Neural cell (in vitro differentiated cells): ENCODE measurements at regions not wholly inside any gene's neighbourhood (a gene's known extent, or its start where the extent isn't known, plus 50 kb on each side); places are given as distances from the start of the nearest gene placed in this dataset.

ENCODE experiments used
- H2AFZ ChIP-seq: fragments of 200-600, 300-800 bp; sonication (generic), shearing (Covaris generic); 2 replicates; pipeline ENCODE4 v1.6.0; 2014; ENCODE audit warnings: low read depth, mild to moderate bottlenecking, antibody characterized with exemption, low read length, moderate library complexity
- H3F3A ChIP-seq: fragments of 200-600 bp; shearing (Covaris generic); 2 replicates; pipeline ENCODE4 v1.6.1; 2016; ENCODE audit warnings: mild to moderate bottlenecking, moderate library complexity, mixed read lengths, antibody characterized with exemption, low read length; ENCODE audit not compliant: insufficient read depth, poor library complexity, severe bottlenecking
- H3K27ac ChIP-seq: fragments of 200-600, 300-800 bp; sonication (generic), shearing (Covaris generic); 2 replicates; pipeline ENCODE4 v1.5.1; 2014; ENCODE audit warnings: mild to moderate bottlenecking, low read length, moderate library complexity
- H3K27me3 ChIP-seq: fragments of 300-800, 200-600 bp; sonication (generic), shearing (Covaris generic); 2 replicates; pipeline ENCODE4 v1.6.0; 2014; ENCODE audit warnings: mild to moderate bottlenecking, low read depth, low read length, moderate library complexity; ENCODE audit not compliant: insufficient read depth
- H3K36me3 ChIP-seq: fragments of 300-800, 200-600 bp; sonication (generic), shearing (Covaris generic); 2 replicates; pipeline ENCODE4 v1.5.1; 2014; ENCODE audit warnings: mild to moderate bottlenecking, antibody characterized with exemption, low read length, moderate library complexity; ENCODE audit not compliant: insufficient read depth
- H3K4me2 ChIP-seq: fragments of 300-800, 200-600 bp; sonication (generic), shearing (Covaris generic); 2 replicates; pipeline ENCODE4 v1.6.0; 2014; ENCODE audit warnings: mild to moderate bottlenecking, low read length
- H3K4me3 ChIP-seq: fragments of 300-800, 200-600 bp; sonication (generic), shearing (Covaris generic); 2 replicates; pipeline ENCODE4 v1.5.1; 2014; ENCODE audit warnings: mild to moderate bottlenecking, low read length, moderate library complexity
- H3K79me2 ChIP-seq: fragments of 200-600 bp; shearing (Covaris generic); replicated peaks from 2 replicates; pipeline ENCODE4 v1.6.0; 2014; ENCODE audit warnings: mild to moderate bottlenecking, low read length, moderate library complexity; ENCODE audit not compliant: insufficient read depth
- H3K9ac ChIP-seq: fragments of 300-800, 200-600 bp; sonication (generic), shearing (Covaris generic); 2 replicates; pipeline ENCODE4 v1.6.1; 2016; ENCODE audit warnings: mild to moderate bottlenecking, low read length, mixed read lengths
- H3K9me2 ChIP-seq: fragments of 200-600 bp; shearing (Covaris generic); 2 replicates; pipeline ENCODE4 v1.6.1; 2016; ENCODE audit warnings: mild to moderate bottlenecking, low read length, mixed read lengths; ENCODE audit not compliant: insufficient read depth
- H3K9me3 ChIP-seq: fragments of 200-600, 300-800 bp; sonication (generic), shearing (Covaris generic); 2 replicates; pipeline ENCODE4 v1.6.1; 2016; ENCODE audit warnings: mild to moderate bottlenecking, mixed run types, low read length, moderate library complexity, mixed read lengths
- H4K20me1 ChIP-seq: fragments of 200-600 bp; shearing (Covaris generic); 2 replicates; pipeline ENCODE4 v1.6.1; 2016; ENCODE audit warnings: mild to moderate bottlenecking, mixed run types; ENCODE audit not compliant: insufficient read depth
- EP300 ChIP-seq: fragments of 450-650 bp; conservative IDR thresholded peaks from 2 replicates; pipeline ENCODE4 v1.6.1; 2014; ENCODE audit warnings: antibody characterized with exemption, mild to moderate bottlenecking, moderate library complexity; ENCODE audit not compliant: poor library complexity, severe bottlenecking
- EZH2 ChIP-seq: fragments of 200-600, 300-800 bp; shearing (Covaris generic), sonication (generic); IDR thresholded peaks from 2 replicates; pipeline ENCODE4 v1.6.1; 2014; ENCODE audit warnings: antibody characterized with exemption, low read length, borderline replicate concordance, mild to moderate bottlenecking; ENCODE audit not compliant: insufficient read depth, poor library complexity, severe bottlenecking
- MXI1 ChIP-seq: fragments of 450-650 bp; conservative IDR thresholded peaks from 2 replicates; pipeline ENCODE4 v1.6.1; 2014; ENCODE audit warnings: antibody characterized with exemption, mild to moderate bottlenecking; ENCODE audit not compliant: poor library complexity, severe bottlenecking
- POLR2AphosphoS5 ChIP-seq: IDR thresholded peaks from 2 replicates; pipeline ENCODE4 v1.6.1; 2012
- RAD21 ChIP-seq: fragments of 450-650 bp; conservative IDR thresholded peaks from 2 replicates; pipeline ENCODE4 v1.6.1; 2014; ENCODE audit warnings: antibody characterized with exemption, mild to moderate bottlenecking, moderate library complexity
- SMC3 ChIP-seq: fragments of 450-650 bp; conservative IDR thresholded peaks from 2 replicates; pipeline ENCODE4 v1.6.1; 2014; ENCODE audit warnings: antibody characterized with exemption, mild to moderate bottlenecking, moderate library complexity; ENCODE audit not compliant: poor library complexity
- TAF1 ChIP-seq: IDR thresholded peaks from 2 replicates; pipeline ENCODE4 v1.6.1; 2012; ENCODE audit warnings: low read depth
- TF ChIP-seq, protein P1 (sequence below): fragments of 450-650 bp; IDR thresholded peaks from 2 replicates; pipeline ENCODE4 v1.5.1; 2014; ENCODE audit warnings: antibody characterized with exemption, mild to moderate bottlenecking, moderate library complexity; ENCODE audit not compliant: poor library complexity, severe bottlenecking
- TF ChIP-seq, protein P2 (sequence below): IDR thresholded peaks from 2 replicates; pipeline ENCODE4 v1.6.1; 2012; ENCODE audit warnings: borderline replicate concordance

DNA sequence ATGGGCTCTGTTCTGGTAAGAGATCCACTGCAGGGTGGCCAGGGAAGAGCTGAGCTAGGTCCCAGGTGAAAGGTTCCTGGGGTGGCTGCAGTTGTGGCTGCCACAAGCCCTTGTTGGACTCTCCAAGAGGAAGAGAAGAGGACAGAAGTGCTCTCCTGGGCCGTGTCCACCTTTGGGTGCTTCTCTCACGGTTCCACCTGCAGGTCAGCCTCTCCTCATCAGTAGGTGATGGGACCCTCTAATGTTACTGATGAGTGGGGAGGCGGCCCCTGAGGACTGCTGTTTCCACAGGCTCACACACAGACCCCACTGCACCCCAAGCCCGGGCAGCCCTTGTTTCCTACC, 804.9 kb downstream of the BRD1 start:
- Histone ChIP-seq H3K79me2 (no peaks in the 10 kb centered on the region), H3K4me3 (no peak overlapping the region), H3K9ac (no peak overlapping the region), H4K20me1 (no peaks in the 10 kb centered on the region), H3K4me2 (no peak overlapping the region), H3F3A (no peaks in the 10 kb centered on the region), H2AFZ (no peak overlapping the region), H3K9me3 (no peaks in the 10 kb centered on the region), H3K9me2 (no peaks in the 10 kb centered on the region), H3K27ac (no peak overlapping the region), H3K36me3 (no peaks in the 10 kb centered on the region), H3K27me3 (no peaks in the 10 kb centered on the region)
- TF ChIP-seq POLR2AphosphoS5 (no peak), RAD21 (no peak), EZH2 (no peak), MXI1 (no peak), EP300 (no peak), SMC3 (no peak), TAF1 (no peak)
- TF ChIP-seq, protein P1, sequence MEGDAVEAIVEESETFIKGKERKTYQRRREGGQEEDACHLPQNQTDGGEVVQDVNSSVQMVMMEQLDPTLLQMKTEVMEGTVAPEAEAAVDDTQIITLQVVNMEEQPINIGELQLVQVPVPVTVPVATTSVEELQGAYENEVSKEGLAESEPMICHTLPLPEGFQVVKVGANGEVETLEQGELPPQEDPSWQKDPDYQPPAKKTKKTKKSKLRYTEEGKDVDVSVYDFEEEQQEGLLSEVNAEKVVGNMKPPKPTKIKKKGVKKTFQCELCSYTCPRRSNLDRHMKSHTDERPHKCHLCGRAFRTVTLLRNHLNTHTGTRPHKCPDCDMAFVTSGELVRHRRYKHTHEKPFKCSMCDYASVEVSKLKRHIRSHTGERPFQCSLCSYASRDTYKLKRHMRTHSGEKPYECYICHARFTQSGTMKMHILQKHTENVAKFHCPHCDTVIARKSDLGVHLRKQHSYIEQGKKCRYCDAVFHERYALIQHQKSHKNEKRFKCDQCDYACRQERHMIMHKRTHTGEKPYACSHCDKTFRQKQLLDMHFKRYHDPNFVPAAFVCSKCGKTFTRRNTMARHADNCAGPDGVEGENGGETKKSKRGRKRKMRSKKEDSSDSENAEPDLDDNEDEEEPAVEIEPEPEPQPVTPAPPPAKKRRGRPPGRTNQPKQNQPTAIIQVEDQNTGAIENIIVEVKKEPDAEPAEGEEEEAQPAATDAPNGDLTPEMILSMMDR = no peak
- TF ChIP-seq, protein P2, sequence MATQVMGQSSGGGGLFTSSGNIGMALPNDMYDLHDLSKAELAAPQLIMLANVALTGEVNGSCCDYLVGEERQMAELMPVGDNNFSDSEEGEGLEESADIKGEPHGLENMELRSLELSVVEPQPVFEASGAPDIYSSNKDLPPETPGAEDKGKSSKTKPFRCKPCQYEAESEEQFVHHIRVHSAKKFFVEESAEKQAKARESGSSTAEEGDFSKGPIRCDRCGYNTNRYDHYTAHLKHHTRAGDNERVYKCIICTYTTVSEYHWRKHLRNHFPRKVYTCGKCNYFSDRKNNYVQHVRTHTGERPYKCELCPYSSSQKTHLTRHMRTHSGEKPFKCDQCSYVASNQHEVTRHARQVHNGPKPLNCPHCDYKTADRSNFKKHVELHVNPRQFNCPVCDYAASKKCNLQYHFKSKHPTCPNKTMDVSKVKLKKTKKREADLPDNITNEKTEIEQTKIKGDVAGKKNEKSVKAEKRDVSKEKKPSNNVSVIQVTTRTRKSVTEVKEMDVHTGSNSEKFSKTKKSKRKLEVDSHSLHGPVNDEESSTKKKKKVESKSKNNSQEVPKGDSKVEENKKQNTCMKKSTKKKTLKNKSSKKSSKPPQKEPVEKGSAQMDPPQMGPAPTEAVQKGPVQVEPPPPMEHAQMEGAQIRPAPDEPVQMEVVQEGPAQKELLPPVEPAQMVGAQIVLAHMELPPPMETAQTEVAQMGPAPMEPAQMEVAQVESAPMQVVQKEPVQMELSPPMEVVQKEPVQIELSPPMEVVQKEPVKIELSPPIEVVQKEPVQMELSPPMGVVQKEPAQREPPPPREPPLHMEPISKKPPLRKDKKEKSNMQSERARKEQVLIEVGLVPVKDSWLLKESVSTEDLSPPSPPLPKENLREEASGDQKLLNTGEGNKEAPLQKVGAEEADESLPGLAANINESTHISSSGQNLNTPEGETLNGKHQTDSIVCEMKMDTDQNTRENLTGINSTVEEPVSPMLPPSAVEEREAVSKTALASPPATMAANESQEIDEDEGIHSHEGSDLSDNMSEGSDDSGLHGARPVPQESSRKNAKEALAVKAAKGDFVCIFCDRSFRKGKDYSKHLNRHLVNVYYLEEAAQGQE = no peak

DNA sequence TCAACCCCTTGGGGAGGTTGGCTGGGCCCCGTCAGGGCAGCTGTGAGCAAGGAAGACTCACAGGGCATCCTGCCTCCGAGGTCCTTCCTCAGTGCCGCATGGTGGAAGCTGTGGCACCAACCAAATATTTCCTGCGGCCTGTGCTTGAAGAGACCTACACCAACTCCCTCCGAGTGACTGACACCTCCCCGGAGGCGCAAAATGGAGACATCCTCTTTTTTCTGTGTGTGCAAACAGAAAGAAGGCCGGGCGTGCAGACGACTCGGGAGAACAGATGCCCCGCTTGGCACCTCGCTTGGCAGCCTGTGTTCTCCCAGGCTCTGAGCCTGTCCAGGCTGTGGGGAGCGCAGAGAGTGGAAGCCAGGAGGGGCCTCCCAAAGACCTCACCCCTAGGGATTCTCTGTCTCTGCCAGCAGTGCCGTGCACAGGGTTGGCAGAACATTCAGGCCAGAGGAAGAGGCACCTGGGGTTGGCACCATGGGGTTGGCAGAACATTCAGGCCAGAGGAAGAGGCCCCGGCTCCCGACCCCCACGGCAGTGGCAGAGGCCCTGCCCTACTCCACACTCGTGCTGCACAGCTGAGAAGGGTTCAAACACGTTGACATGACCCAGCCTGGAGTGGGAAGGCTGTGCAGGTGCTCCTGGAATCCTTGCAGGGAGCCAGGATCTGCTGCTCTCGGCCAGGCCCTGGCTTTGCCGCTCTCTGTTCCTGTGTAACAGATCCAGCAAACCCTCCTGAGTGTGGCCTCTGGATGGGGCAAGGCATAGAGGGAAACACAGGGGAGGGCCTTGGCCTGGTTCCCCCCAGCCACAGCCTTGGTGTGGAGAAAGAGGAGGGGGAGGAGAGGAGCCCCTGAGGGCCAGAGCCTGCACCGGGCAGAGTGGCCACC, 805.5 kb downstream of the BRD1 start:
- H3K79me2 ChIP-seq = no peaks in the 10 kb centered on the region
- no peaks in the 10 kb centered on the region for H3K36me3 ChIP-seq
- no peaks in the 10 kb centered on the region for H3K9me2 ChIP-seq
- no peak overlapping the region for H3K9ac ChIP-seq
- H4K20me1 ChIP-seq = no peaks in the 10 kb centered on the region
- H3F3A ChIP-seq = no peaks in the 10 kb centered on the region
- H3K27ac ChIP-seq = no peak overlapping the region
- no peak overlapping the region for H3K4me3 ChIP-seq
- no peak overlapping the region for H3K4me2 ChIP-seq
- no peaks in the 10 kb centered on the region for H3K9me3 ChIP-seq
- no peak for TF ChIP-seq SMC3
- no peak for TF ChIP-seq EP300
- TF ChIP-seq TAF1 = no peak
- no peak for TF ChIP-seq RAD21
- TF ChIP-seq, protein P1 = no peak
- no peak for TF ChIP-seq POLR2AphosphoS5
- TF ChIP-seq EZH2 = no peak
- TF ChIP-seq, protein P2 = no peak
- no peak for TF ChIP-seq MXI1
- no peaks in the 10 kb centered on the region for H3K27me3 ChIP-seq
- no peak overlapping the region for H2AFZ ChIP-seq
